SK-N-SH (cell line): ENCODE measurements at regions not wholly inside any gene's neighbourhood (a gene's known extent, or its start where the extent isn't known, plus 50 kb on each side); places are given as distances from the start of the nearest gene placed in this dataset.
"Not testable (repeated sequence)": the region's sequence is repeated elsewhere in the genome, so short reads cannot be mapped to it uniquely, and the experiment has no call there.

ENCODE experiments used
- CTCF ChIA-PET: fragments of 300-600, 350-600 bp; formaldehyde crosslinking; extraction: SDS; loops from one replicate; lab custom pipeline; 2021; lab: Yijun Ruan, JAX
- POLR2A ChIA-PET: fragments of 350-600 bp; sonication (Branson Sonifier 250); formaldehyde crosslinking; extraction: SDS; loops from one replicate; lab custom pipeline; 2020; ENCODE audit warnings: antibody characterized with exemption, inconsistent platforms; lab: Yijun Ruan, JAX
- DNase-seq: peaks from one replicate; pipeline ENCODE4 v3.0.0; 2012
- H2AFZ ChIP-seq: fragments of 200-600 bp; sonication (generic); 2 replicates; pipeline ENCODE4 v1.8.1; 2016; ENCODE audit warnings: antibody characterized with exemption, mild to moderate bottlenecking, low read depth
- H3F3A ChIP-seq: fragments of 200-600 bp; sonication (generic); replicated peaks from 2 replicates; pipeline ENCODE3; 2016; ENCODE audit warnings: antibody characterized with exemption, mild to moderate bottlenecking; ENCODE audit not compliant: insufficient read depth
- H3K27ac ChIP-seq, 2 experiments: fragments of 200-500 bp in 1 of 2; fragments of 200-600 bp in 1 of 2; sonication (Bioruptor generic) in 1 of 2; sonication (generic), shearing (Covaris generic) in 1 of 2; 2 replicates each; pipeline versions ENCODE4 v1.5.1 to v1.6.1; 2014 to 2016; ENCODE audit warnings: low read depth in 2 of 2, inconsistent platforms in 1 of 2, low read length in 1 of 2, mild to moderate bottlenecking in 1 of 2, mixed read lengths in 1 of 2
- H3K27me3 ChIP-seq: fragments of 200-600 bp; sonication (generic), shearing (Covaris generic); 2 replicates; pipeline ENCODE4 v1.6.1; 2016; ENCODE audit warnings: mixed run types; ENCODE audit not compliant: insufficient read depth
- H3K36me3 ChIP-seq, 2 experiments: fragments of 200-500 bp in 1 of 2; fragments of 200-600 bp in 1 of 2; sonication (Bioruptor generic) in 1 of 2; sonication (generic) in 1 of 2; replicated peaks in 1 of 2; 2 replicates each; pipeline versions ENCODE3 to v1.5.1; 2014 to 2016; ENCODE audit warnings: low read length in 1 of 2, mild to moderate bottlenecking in 1 of 2; ENCODE audit not compliant: insufficient read depth in 2 of 2, control insufficient read depth in 1 of 2
- H3K4me1 ChIP-seq, 2 experiments: fragments of 200-500 bp in 1 of 2; fragments of 200-600 bp in 1 of 2; sonication (Bioruptor generic) in 1 of 2; sonication (generic), shearing (Covaris generic) in 1 of 2; 2 replicates each; pipeline versions ENCODE4 v1.5.1 to v1.6.1; 2014 to 2016; ENCODE audit warnings: low read depth in 1 of 2, low read length in 1 of 2, mixed run types in 1 of 2; ENCODE audit not compliant: insufficient read depth in 2 of 2, control insufficient read depth in 1 of 2
- H3K4me2 ChIP-seq: fragments of 200-600 bp; sonication (generic), shearing (Covaris generic); 2 replicates; pipeline ENCODE4 v1.6.1; 2017; ENCODE audit warnings: mixed run types
- H3K4me3 ChIP-seq, 2 experiments: fragments of 200-500 bp in 1 of 2; fragments of 200-600 bp in 1 of 2; sonication (Bioruptor generic) in 1 of 2; sonication (generic), shearing (Covaris generic) in 1 of 2; 2 replicates each; pipeline versions ENCODE4 v1.5.1 to v1.8.1; 2014 to 2016; ENCODE audit warnings: low read depth in 2 of 2, inconsistent platforms in 1 of 2, low read length in 1 of 2, mild to moderate bottlenecking in 1 of 2, mixed read lengths in 1 of 2, moderate library complexity in 1 of 2
- H3K79me2 ChIP-seq: fragments of 200-600 bp; sonication (generic); 2 replicates; pipeline ENCODE4 v1.8.1; 2017; ENCODE audit warnings: mild to moderate bottlenecking; ENCODE audit not compliant: insufficient read depth
- H3K9ac ChIP-seq: fragments of 200-600 bp; sonication (generic); 2 replicates; pipeline ENCODE4 v1.6.1; 2017; ENCODE audit warnings: mixed run types
- H3K9me2 ChIP-seq: fragments of 200-600 bp; sonication (generic); 2 replicates; pipeline ENCODE4 v1.6.1; 2017; ENCODE audit warnings: mixed run types
- H3K9me3 ChIP-seq: fragments of 200-600 bp; sonication (generic); 2 replicates; pipeline ENCODE4 v1.6.1; 2017; ENCODE audit warnings: mixed run types, mild to moderate bottlenecking, moderate library complexity
- H4K20me1 ChIP-seq: fragments of 200-600 bp; sonication (generic); 2 replicates; pipeline ENCODE4 v1.6.1; 2017; ENCODE audit warnings: mild to moderate bottlenecking, mixed run types; ENCODE audit not compliant: insufficient read depth
- CHD2 ChIP-seq: fragments of 150-350 bp; IDR thresholded peaks from 2 replicates; pipeline ENCODE4 v1.6.1; 2018; ENCODE audit warnings: low read length; ENCODE audit not compliant: partially characterized antibody
- CTCF ChIP-seq: fragments of 200-600 bp; sonication (generic); IDR thresholded peaks from 2 replicates; pipeline ENCODE4 v1.6.1; 2017; ENCODE audit warnings: antibody characterized with exemption, mild to moderate bottlenecking, moderate library complexity
- ELF1 ChIP-seq: IDR thresholded peaks from 2 replicates; pipeline ENCODE4 v1.4.0; 2012
- FOXM1 ChIP-seq: IDR thresholded peaks from 2 replicates; pipeline ENCODE4 v1.4.0; 2012; ENCODE audit warnings: low read depth, mild to moderate bottlenecking
- NFIC ChIP-seq: IDR thresholded peaks from 2 replicates; pipeline ENCODE4 v1.4.0; 2012; ENCODE audit warnings: borderline replicate concordance
- NRF1 ChIP-seq: IDR thresholded peaks from 2 replicates; pipeline ENCODE4 v1.6.1; 2012; ENCODE audit warnings: low read depth, mild to moderate bottlenecking, low read length
- RAD21 ChIP-seq: IDR thresholded peaks from 2 replicates; pipeline ENCODE4 v1.6.1; 2012; ENCODE audit warnings: mild to moderate bottlenecking, low read length
- RCOR1 ChIP-seq: fragments of 150-350 bp; IDR thresholded peaks from 2 replicates; pipeline ENCODE4 v1.6.1; 2017; ENCODE audit warnings: antibody characterized with exemption, low read length
- RFX5 ChIP-seq: IDR thresholded peaks from 2 replicates; pipeline ENCODE4 v1.6.1; 2012; ENCODE audit warnings: mild to moderate bottlenecking, improper control_type of control experiment, low read length
- RXRA ChIP-seq: IDR thresholded peaks from 2 replicates; pipeline ENCODE4 v1.4.0; 2012; ENCODE audit warnings: low read depth, mild to moderate bottlenecking, borderline replicate concordance
- SIN3A ChIP-seq: IDR thresholded peaks from 2 replicates; pipeline ENCODE4 v1.6.1; 2012; ENCODE audit warnings: low read depth, mild to moderate bottlenecking, low read length, moderate library complexity, borderline replicate concordance
- TAF1 ChIP-seq: IDR thresholded peaks from 2 replicates; pipeline ENCODE4 v1.6.1; 2012; ENCODE audit warnings: low read depth, mild to moderate bottlenecking, low read length, moderate library complexity, borderline replicate concordance
- USF2 ChIP-seq: fragments of 150-350 bp; IDR thresholded peaks from 2 replicates; pipeline ENCODE4 v1.6.1; 2017; ENCODE audit warnings: antibody characterized with exemption, low read length, low read depth, borderline replicate concordance
- whole genome bisulfite sequencing: methylation state at CpG from one replicate; pipeline ENCODE4 v1.1.6; 2017; ENCODE audit warnings: low lambda C conversion rate; 5-methylcytosine and 5-hydroxymethylcytosine counted together
- TF ChIP-seq, protein P1 (sequence below): IDR thresholded peaks from 2 replicates; pipeline ENCODE4 v1.4.0; 2012; ENCODE audit warnings: low read depth, borderline replicate concordance
- TF ChIP-seq, protein P2 (sequence below): IDR thresholded peaks from 2 replicates; pipeline ENCODE4 v1.4.0; 2012; ENCODE audit warnings: low read depth, borderline replicate concordance

- CTCF ChIA-PET, result no interaction called here
- WGBS, result 20% methylated on average over 5 of the region's 5 CpGs
- H3K4me2 ChIP-seq, result no peak overlapping the region
Measured at GRCh38 chr4:188387179-188387791, 248.0 kb downstream of the TRIML1 start.

DNA sequence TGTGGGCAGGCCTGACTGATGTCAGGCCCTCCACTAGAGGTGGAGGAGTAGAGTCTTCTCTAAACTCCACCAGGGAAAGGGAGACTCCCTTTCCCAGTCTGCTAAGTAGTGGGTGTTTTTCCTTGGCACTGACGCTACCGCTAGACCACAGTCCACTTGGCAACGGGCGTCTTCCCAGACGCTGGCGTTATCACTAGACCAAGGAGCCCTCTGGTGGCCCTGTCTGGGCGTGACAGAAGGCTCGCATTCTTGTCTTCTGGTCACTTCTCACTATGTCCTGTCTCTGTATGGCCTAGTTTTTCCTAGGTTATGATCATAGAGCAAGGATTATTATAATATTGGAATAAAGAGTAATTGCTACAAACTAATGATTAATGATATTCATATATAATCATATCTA is 252.1 kb downstream of the TRIML1 start:
- H3K79me2 ChIP-seq, H3K4me3 ChIP-seq, H2AFZ ChIP-seq, H3F3A ChIP-seq, H3K27me3 ChIP-seq, H3K9me2 ChIP-seq, H4K20me1 ChIP-seq, H3K9ac ChIP-seq, DNase-seq, H3K9me3 ChIP-seq, H3K27ac ChIP-seq, H3K36me3 ChIP-seq, CTCF ChIA-PET, POLR2A ChIA-PET, H3K4me2 ChIP-seq, H3K4me1 ChIP-seq: not testable (repeated sequence)
- TF ChIP-seq CTCF, result 0 out of 2 replicates have a peak, but pooled peaks have one; percentile 10
- 70% methylated on average over 8 of the region's 8 CpGs for WGBS

More at GRCh38 chr4:188387179-188387791, 248.0 kb downstream of the TRIML1 start:
- no peaks in the 10 kb centered on the region for H3F3A ChIP-seq
- POLR2A ChIA-PET, result no interaction called here
- no peaks in the 10 kb centered on the region for H3K4me1 ChIP-seq
- TF ChIP-seq, protein P1, sequence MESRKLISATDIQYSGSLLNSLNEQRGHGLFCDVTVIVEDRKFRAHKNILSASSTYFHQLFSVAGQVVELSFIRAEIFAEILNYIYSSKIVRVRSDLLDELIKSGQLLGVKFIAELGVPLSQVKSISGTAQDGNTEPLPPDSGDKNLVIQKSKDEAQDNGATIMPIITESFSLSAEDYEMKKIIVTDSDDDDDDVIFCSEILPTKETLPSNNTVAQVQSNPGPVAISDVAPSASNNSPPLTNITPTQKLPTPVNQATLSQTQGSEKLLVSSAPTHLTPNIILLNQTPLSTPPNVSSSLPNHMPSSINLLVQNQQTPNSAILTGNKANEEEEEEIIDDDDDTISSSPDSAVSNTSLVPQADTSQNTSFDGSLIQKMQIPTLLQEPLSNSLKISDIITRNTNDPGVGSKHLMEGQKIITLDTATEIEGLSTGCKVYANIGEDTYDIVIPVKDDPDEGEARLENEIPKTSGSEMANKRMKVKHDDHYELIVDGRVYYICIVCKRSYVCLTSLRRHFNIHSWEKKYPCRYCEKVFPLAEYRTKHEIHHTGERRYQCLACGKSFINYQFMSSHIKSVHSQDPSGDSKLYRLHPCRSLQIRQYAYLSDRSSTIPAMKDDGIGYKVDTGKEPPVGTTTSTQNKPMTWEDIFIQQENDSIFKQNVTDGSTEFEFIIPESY, result no peak
- TF ChIP-seq RFX5 (no peak), FOXM1 (no peak), NFIC (no peak), RAD21 (no peak), NRF1 (no peak), USF2 (no peak), SIN3A (no peak), ELF1 (no peak), TAF1 (no peak), CHD2 (no peak), RCOR1 (no peak), RXRA (no peak)
- TF ChIP-seq, protein P2, sequence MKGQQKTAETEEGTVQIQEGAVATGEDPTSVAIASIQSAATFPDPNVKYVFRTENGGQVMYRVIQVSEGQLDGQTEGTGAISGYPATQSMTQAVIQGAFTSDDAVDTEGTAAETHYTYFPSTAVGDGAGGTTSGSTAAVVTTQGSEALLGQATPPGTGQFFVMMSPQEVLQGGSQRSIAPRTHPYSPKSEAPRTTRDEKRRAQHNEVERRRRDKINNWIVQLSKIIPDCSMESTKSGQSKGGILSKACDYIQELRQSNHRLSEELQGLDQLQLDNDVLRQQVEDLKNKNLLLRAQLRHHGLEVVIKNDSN, result no peak
- H3K4me3 ChIP-seq, result no peak overlapping the region
- H3K27ac ChIP-seq, result no peak overlapping the region
- H3K9ac ChIP-seq, result no peak overlapping the region
- no peaks in the 10 kb centered on the region for H3K9me2 ChIP-seq
- no peak for DNase-seq
- H4K20me1 ChIP-seq, result no peaks in the 10 kb centered on the region
- 0 out of 2 replicates have a peak overlapping the region, but pooled peaks have one; percentile 29 for H2AFZ ChIP-seq
- no peaks in the 10 kb centered on the region for H3K27me3 ChIP-seq
- H3K79me2 ChIP-seq, result no peaks in the 10 kb centered on the region
- H3K36me3 ChIP-seq, result no peaks in the 10 kb centered on the region
- H3K9me3 ChIP-seq, result no peaks in the 10 kb centered on the region
